ENCODE measurements at regions not wholly inside any gene's neighbourhood (a gene's known extent, or its start where the extent isn't known, plus 50 kb on each side); places are given as distances from the start of the nearest gene placed in this dataset.

DNA sequence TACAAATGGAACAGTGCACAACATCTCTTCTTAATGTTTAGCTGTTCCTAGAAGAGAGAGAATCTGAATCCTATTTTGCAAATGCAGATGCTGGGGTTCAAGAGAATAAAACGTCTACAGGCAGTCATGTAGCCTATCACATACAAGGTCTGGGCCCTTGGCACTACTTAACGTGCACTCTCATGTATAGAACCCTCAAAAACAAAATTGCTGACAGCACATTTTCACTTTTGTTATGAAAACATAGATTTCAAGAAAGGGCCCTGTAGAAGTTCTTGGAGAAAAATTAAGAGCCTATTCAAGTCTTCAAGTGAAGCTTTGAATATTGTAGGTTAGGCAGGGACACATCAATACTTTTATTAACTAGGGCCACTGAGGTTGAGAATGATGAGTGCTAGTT, 504.3 kb upstream of the FAM98A start:
- H3K36me3 Mint-ChIP-seq (ENCODE audit: low read depth) = no peaks in the 10 kb centered on the region
- intact Hi-C loops (cut with micrococcal nuclease) = no loop called here
- H3K27ac Mint-ChIP-seq = no peak overlapping the region
- no peaks in the 10 kb centered on the region for H3K27me3 Mint-ChIP-seq
- no peaks in the 10 kb centered on the region for H3K9me3 Mint-ChIP-seq
- H3K4me1 Mint-ChIP-seq (ENCODE audit: low read depth) = no peaks in the 10 kb centered on the region
- H3K4me3 Mint-ChIP-seq = no peak overlapping the region

DNA sequence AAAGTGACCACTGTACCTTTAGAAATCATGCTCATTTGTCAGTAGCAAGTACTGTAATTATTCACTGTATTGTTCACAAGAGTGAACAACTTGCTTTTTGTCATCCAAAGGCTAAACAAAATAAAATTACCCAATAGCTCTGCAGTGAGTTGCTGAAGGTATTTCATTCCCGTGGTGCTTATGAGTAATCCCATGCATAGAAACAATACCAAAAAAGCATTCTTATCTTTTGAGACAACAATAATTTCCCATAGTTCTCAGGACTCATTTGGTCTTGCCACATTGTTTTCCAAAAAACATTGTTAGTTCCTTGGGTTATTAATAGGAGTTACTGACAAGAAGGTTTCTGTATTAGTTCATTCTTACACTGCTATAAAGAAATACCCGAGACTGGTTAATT, 503.2 kb upstream of the FAM98A start:
- H3K27me3 Mint-ChIP-seq = no peaks in the 10 kb centered on the region
- H3K4me3 Mint-ChIP-seq = no peak overlapping the region
- H3K4me1 Mint-ChIP-seq (ENCODE audit: low read depth) = no peaks in the 10 kb centered on the region
- H3K27ac Mint-ChIP-seq = no peak overlapping the region
- H3K9me3 Mint-ChIP-seq = no peaks in the 10 kb centered on the region
- intact Hi-C loops (cut with micrococcal nuclease) = no loop called here
- no peaks in the 10 kb centered on the region for H3K36me3 Mint-ChIP-seq (ENCODE audit: low read depth)

DNA sequence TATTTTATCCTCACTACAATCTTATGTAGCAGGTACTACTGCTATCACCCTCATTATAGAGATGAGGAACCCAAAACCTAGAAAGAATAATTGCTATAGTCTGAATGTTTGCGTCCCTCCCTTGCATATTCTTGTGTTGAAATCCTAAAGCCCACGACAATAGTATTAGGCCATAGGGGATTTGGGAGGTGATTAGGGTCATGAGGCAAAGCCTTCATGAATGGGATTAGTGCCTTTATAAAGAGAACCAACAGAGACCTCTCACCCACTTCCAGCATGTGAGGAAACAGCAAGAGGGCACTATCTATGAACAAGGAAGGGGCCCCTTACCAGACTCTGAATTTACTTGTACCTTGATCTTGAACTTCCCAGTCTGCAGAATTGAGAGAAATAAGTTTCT, 500.3 kb upstream of the FAM98A start:
- Mint-ChIP-seq H3K27me3 (no peaks in the 10 kb centered on the region), H3K27ac (no peak overlapping the region), H3K4me3 (no peak overlapping the region), H3K4me1 (ENCODE audit: low read depth) (no peaks in the 10 kb centered on the region), H3K9me3 (no peaks in the 10 kb centered on the region), H3K36me3 (ENCODE audit: low read depth) (no peaks in the 10 kb centered on the region)
- intact Hi-C loops (cut with micrococcal nuclease) = no loop called here

DNA sequence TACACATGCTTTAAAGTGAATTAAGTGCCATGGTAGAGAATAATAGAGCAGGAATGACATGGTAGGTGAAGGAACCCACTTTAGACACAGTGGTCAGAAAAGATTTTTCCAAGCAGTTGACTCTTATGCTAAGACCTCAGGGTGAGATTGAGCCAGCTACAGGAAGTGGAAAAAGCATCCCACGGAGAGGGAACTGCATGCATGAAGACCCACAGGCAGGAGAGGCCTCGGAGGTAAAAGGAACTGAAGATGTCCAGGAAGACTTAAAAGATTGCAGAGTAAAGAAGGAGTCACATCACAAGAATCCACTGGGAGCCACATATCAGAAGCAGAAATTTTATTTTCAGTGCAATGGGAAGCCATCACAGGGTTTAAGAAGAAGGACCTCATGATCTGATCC, 499.2 kb upstream of the FAM98A start:
- Mint-ChIP-seq H3K4me1 (ENCODE audit: low read depth) (no peaks in the 10 kb centered on the region), H3K27me3 (no peaks in the 10 kb centered on the region), H3K4me3 (no peak overlapping the region), H3K27ac (no peak overlapping the region), H3K36me3 (ENCODE audit: low read depth) (no peaks in the 10 kb centered on the region), H3K9me3 (no peaks in the 10 kb centered on the region)
- intact Hi-C loops (cut with micrococcal nuclease) = no loop called here

DNA sequence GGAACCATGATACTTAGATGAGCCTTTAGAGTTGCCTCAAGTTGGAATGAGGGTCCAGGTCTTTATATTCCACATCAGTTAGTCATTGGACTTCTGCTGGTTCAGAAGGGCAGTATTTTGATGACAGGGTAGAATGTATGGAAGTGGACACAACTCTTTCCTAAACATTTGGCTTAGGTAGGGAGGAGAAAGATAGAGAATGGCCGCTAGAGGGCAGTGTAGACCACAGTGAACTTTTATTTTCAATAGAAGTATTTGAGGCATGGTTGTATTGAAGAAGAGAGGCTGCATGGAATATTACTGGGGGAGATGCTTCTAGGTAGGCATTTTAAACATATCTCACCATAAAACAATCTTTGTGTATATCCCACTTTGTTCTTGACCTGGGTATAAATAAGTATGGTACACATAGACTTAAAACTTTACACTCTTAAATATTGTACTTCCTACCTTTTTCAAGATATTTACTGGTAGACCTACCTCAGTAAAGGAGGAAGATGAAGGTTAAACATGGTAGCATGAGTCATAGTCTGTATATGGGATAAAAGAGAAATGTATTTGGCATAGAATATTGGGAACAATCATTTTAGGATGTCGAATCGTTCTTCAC, 497.6 kb upstream of the FAM98A start:
- H3K4me1 Mint-ChIP-seq (ENCODE audit: low read depth) = no peaks in the 10 kb centered on the region

DNA sequence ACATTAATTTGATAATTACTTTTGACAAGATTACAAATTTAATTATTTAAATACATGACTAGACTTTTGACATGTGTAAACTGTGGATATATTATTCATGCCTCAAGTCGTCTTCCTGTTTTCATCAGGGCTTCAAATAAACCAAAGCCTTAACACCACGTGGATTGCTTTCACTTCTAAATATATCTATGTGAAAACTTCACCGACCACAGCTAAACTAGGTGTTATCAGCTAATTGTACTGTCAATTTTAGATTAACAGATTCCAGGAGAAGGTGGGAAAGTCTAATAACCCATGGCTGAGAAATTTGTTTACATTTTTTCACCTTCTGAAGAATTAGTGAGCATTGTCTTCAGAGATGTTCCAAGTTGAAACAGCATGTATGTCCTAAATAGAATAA, 494.7 kb upstream of the FAM98A start:
- intact Hi-C loops (cut with micrococcal nuclease) = no loop called here
- Mint-ChIP-seq H3K4me3 (no peak overlapping the region), H3K27me3 (no peaks in the 10 kb centered on the region), H3K9me3 (no peaks in the 10 kb centered on the region), H3K27ac (no peak overlapping the region), H3K36me3 (ENCODE audit: low read depth) (no peaks in the 10 kb centered on the region), H3K4me1 (ENCODE audit: low read depth) (no peaks in the 10 kb centered on the region)

More for the DNA sequence above, 497.6 kb upstream of the FAM98A start:
- H3K4me3 Mint-ChIP-seq = no peak overlapping the region
- no peak overlapping the region for H3K27ac Mint-ChIP-seq
- intact Hi-C loops (cut with micrococcal nuclease) = loop anchor here (2.0 kb wide), 1 partner anchor 1314 kb away; no protein-coding TSS in a partner anchor
- no peaks in the 10 kb centered on the region for H3K9me3 Mint-ChIP-seq
- H3K36me3 Mint-ChIP-seq (ENCODE audit: low read depth) = no peaks in the 10 kb centered on the region
- H3K27me3 Mint-ChIP-seq = no peaks in the 10 kb centered on the region

DNA sequence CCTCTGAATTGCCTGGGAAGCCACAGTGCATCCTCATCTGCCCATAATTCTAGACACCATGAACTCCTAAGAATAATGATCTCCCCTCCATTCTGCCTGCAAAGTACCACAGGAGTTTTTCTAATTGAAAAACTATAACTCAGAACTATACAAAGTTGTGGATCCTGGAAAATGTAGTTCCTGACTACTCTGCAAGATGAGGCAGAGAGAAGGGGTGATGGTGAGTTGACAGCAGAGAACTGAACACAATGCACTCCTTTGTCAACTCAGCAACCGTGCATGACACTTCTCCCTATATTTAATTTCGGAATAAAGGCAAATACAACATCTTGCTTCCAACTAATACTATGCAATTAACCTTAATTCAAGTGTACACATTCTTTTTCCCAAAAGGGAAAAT, 471.1 kb upstream of the FAM98A start:
- Mint-ChIP-seq H3K27me3 (no peaks in the 10 kb centered on the region), H3K4me3 (no peak overlapping the region), H3K36me3 (ENCODE audit: low read depth) (no peaks in the 10 kb centered on the region), H3K27ac (no peak overlapping the region), H3K4me1 (ENCODE audit: low read depth) (no peaks in the 10 kb centered on the region), H3K9me3 (no peaks in the 10 kb centered on the region)
- intact Hi-C loops (cut with micrococcal nuclease) = no loop called here

DNA sequence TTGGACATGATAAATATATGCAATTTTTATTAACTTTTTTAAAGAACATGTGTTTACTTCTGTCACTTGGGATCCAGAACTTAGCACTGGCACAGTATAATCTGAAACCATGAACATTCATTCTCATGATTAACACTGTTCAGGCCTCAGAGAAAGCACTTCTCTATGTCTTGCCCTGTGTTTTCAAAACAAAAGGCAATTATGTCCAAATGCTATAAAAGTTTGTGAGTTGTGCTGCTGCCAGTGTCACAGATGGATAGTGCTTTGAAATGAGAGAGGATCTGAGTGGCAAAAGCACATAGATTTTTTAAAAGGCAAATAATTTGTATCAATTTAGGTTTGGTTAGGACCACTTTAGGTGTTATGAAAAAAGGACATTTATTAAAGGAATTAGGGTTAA, 470.5 kb upstream of the FAM98A start:
- no peaks in the 10 kb centered on the region for H3K36me3 Mint-ChIP-seq (ENCODE audit: low read depth)
- intact Hi-C loops (cut with micrococcal nuclease) = no loop called here
- no peaks in the 10 kb centered on the region for H3K4me1 Mint-ChIP-seq (ENCODE audit: low read depth)
- no peaks in the 10 kb centered on the region for H3K27me3 Mint-ChIP-seq
- no peak overlapping the region for H3K4me3 Mint-ChIP-seq
- H3K9me3 Mint-ChIP-seq = no peaks in the 10 kb centered on the region
- H3K27ac Mint-ChIP-seq = no peak overlapping the region

DNA sequence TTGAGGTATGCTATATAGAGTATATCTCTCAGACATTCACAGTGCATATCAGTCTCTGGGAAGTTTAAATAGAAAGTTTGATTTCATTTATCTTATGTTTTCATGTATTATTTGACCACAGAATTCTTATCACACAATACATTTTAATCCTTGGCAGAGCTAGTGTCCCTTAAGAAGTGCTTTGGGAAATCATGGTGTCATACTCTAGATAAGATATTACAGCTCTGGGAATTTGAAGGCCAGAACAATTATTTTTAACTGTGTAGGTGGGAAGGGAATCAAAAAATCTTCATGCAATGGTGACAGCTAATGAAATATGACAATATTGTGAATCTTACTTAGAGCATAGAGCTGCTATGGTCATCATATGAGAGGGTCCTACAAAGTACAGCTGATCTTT, 451.3 kb upstream of the FAM98A start:
- H3K27me3 Mint-ChIP-seq = no peaks in the 10 kb centered on the region
- H3K27ac Mint-ChIP-seq = no peak overlapping the region
- no peak overlapping the region for H3K4me3 Mint-ChIP-seq
- intact Hi-C loops (cut with micrococcal nuclease) = no loop called here
- H3K4me1 Mint-ChIP-seq (ENCODE audit: low read depth) = no peaks in the 10 kb centered on the region
- no peaks in the 10 kb centered on the region for H3K36me3 Mint-ChIP-seq (ENCODE audit: low read depth)
- H3K9me3 Mint-ChIP-seq = peaks cover 13% of the 10 kb centered on the region

DNA sequence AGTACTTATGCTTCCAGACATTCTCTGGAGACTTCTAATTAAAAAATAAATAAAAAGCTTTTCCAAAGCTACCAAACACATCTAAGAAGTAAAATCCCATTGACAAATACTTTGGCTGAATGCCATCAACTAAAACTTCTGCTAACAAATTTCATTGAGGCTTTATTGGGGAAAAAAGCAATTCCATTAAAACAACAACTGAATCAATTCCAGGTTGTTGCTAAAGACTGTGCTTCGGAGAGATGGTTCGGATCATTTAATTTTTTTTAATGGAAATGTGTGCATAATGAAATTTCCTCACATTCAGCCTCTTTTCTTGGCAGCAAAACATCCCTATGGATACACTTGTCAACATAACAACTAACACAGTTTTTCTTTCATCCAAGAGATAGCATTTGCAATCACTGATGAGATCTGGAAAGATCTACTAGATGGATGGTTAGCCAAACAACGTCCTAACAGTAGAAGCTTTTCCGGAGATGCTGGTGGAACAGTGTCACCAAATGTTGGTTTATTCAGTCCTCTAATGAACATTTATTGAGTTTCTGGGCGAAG, 446.1 kb upstream of the FAM98A start:
- no peak overlapping the region for H3K27ac Mint-ChIP-seq
- H3K9me3 Mint-ChIP-seq = peaks cover 10% of the 10 kb centered on the region
- H3K4me3 Mint-ChIP-seq = no peak overlapping the region
- intact Hi-C loops (cut with micrococcal nuclease) = no loop called here
- no peaks in the 10 kb centered on the region for H3K27me3 Mint-ChIP-seq
- no peaks in the 10 kb centered on the region for H3K4me1 Mint-ChIP-seq (ENCODE audit: low read depth)
- no peaks in the 10 kb centered on the region for H3K36me3 Mint-ChIP-seq (ENCODE audit: low read depth)

DNA sequence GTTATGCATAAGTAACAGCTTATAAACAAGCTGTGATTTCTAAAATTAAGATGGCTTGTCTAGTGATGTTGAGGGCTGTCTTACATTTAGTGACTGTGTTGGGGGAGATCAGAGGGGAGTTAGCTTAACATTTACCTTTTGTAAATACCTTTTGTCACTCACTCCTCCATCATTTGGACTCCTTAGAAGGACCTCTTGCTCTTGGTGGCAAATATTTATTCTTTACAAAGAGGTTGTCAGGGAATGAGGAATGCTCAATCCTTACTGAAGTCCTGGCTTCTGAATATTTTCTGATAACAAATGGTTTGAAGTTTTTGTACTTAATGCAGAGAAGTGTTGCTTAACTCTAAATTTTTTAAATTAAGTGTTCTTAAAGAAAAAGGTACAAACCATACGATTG, 438.8 kb upstream of the FAM98A start:
- H3K27me3 Mint-ChIP-seq = no peaks in the 10 kb centered on the region
- no peaks in the 10 kb centered on the region for H3K36me3 Mint-ChIP-seq (ENCODE audit: low read depth)
- H3K9me3 Mint-ChIP-seq = peaks cover under 1% of the 10 kb centered on the region
- H3K27ac Mint-ChIP-seq = no peak overlapping the region
- H3K4me1 Mint-ChIP-seq (ENCODE audit: low read depth) = no peaks in the 10 kb centered on the region
- H3K4me3 Mint-ChIP-seq = no peak overlapping the region
- intact Hi-C loops (cut with micrococcal nuclease) = no loop called here

DNA sequence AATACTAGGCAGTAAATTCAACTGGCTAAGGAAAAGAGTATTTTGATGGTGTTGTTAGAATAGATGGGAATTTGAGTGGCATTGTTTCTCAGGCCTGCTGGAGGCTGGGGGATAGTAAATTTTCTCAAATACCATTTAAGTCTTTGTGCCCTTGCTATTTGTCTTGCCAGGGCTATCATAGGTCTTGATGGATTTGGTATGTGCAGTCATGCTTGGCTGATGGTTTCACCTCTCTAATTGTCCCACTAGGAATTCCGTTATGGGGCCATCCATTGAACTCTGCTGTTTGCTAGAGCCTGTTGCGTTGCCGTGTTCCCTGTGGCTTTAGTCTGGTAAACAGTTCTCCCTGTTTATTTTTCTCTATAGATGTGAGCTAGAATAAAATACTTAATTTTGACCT, 438.1 kb upstream of the FAM98A start:
- intact Hi-C loops (cut with micrococcal nuclease) = no loop called here
- H3K36me3 Mint-ChIP-seq (ENCODE audit: low read depth) = no peaks in the 10 kb centered on the region
- no peak overlapping the region for H3K27ac Mint-ChIP-seq
- H3K9me3 Mint-ChIP-seq = no peaks in the 10 kb centered on the region
- H3K27me3 Mint-ChIP-seq = no peaks in the 10 kb centered on the region
- H3K4me1 Mint-ChIP-seq (ENCODE audit: low read depth) = no peaks in the 10 kb centered on the region
- H3K4me3 Mint-ChIP-seq = no peak overlapping the region

DNA sequence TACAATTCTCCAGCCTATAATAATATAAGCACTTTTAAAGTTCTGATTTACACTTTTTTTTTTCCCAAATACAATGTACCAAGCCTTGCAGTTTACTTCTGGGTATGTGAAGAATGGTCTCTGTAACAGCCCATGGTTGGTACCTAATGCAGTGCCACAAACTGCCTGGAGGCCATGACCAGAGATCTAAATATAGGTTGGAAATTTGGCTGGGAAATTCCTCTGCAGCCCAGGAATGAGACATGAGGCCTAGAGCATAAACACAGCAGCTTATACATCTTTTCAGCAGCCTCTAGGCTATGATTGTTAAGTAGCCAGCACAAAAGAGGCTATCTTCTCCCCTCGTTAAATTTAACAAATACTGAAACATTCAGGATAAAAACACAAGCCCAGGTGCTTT, 432.0 kb upstream of the FAM98A start:
- Mint-ChIP-seq H3K27ac (no peak overlapping the region), H3K36me3 (ENCODE audit: low read depth) (no peaks in the 10 kb centered on the region), H3K27me3 (no peaks in the 10 kb centered on the region), H3K4me1 (ENCODE audit: low read depth) (no peaks in the 10 kb centered on the region), H3K9me3 (no peaks in the 10 kb centered on the region), H3K4me3 (no peak overlapping the region)
- intact Hi-C loops (cut with micrococcal nuclease) = no loop called here

DNA sequence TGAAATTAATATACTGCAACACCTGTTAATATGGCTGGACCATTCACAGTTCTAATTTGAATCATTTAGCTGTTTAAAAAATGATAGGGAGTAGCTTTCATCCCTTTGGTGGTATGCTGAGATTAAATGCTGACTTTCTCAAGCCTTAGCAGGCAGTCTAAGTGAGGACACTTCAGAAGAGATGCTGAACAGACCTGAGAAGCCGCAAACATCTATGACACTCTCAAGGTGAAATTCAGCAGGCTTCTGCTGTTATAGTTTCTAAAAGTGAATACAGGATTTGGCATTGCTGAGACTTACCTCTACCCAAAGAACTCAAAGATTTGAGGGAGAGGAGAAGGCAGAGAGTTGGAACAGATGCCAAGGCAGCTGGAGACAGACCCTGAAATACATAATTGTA, 431.2 kb upstream of the FAM98A start:
- no peaks in the 10 kb centered on the region for H3K9me3 Mint-ChIP-seq
- no peak overlapping the region for H3K27ac Mint-ChIP-seq
- no peaks in the 10 kb centered on the region for H3K36me3 Mint-ChIP-seq (ENCODE audit: low read depth)
- no peak overlapping the region for H3K4me3 Mint-ChIP-seq
- no peaks in the 10 kb centered on the region for H3K27me3 Mint-ChIP-seq
- no peaks in the 10 kb centered on the region for H3K4me1 Mint-ChIP-seq (ENCODE audit: low read depth)
- intact Hi-C loops (cut with micrococcal nuclease) = no loop called here

DNA sequence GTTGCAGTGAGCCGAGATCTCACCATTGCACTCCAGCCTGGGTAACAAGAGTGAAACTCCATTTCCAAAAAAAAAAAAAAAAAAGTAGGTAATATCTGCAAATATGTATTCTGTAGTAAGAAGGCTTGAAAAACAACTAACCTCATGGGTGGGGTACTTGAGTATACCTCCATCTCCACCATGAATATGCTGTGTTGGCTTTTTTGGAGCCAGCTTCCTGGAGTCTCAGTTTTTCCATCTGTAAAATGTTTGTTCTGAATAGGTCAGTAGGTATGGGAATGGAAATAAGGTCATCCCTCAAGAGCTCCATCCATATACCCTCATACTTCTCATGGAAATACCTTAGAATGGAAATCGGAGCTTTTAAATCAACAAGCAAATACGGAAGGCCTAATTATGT, 430.0 kb upstream of the FAM98A start:
- Mint-ChIP-seq H3K9me3 (no peaks in the 10 kb centered on the region), H3K27me3 (no peaks in the 10 kb centered on the region), H3K4me3 (no peak overlapping the region), H3K36me3 (ENCODE audit: low read depth) (no peaks in the 10 kb centered on the region), H3K27ac (no peak overlapping the region), H3K4me1 (ENCODE audit: low read depth) (no peaks in the 10 kb centered on the region)
- intact Hi-C loops (cut with micrococcal nuclease) = no loop called here

All from dendritic cell treated with granulocyte-macrophage colony-stimulating factor and Interleukin-4, amounts not matched to agents 40 ng/mL and 50 ng/mL, for 4 days (primary cell).